B cell (primary cell): ENCODE measurements at regions not wholly inside any gene's neighbourhood (a gene's known extent, or its start where the extent isn't known, plus 50 kb on each side); places are given as distances from the start of the nearest gene placed in this dataset.

Experiments
- ATAC-seq: fragments of 200-7000 bp; cut with Tn5 transposase; one replicate; pipeline ENCODE4 v1.10.0; 2021; ENCODE audit warnings: low read depth, mild to moderate bottlenecking, moderate number of reproducible peaks, moderate library complexity
- CTCF ChIA-PET: fragments of 350-600 bp; sonication (Branson Sonifier 250); formaldehyde crosslinking; loops from one replicate; lab custom pipeline; 2021; ENCODE audit warnings: antibody characterized with exemption, inconsistent platforms; lab: Charles Lee
- POLR2A ChIA-PET: fragments of 350-600 bp; sonication (Branson Sonifier 250); formaldehyde crosslinking; loops from one replicate; lab custom pipeline; 2021; ENCODE audit warnings: antibody characterized with exemption; lab: Charles Lee
- DNase-seq: peaks from one replicate; pipeline ENCODE4 v3.0.0; 2013
- H2AFZ ChIP-seq: 2 replicates; pipeline ENCODE4 v1.6.1; 2012; ENCODE audit warnings: mild to moderate bottlenecking, low read depth, low read length; ENCODE audit not compliant: insufficient read depth, poor library complexity, severe bottlenecking
- H3K27ac ChIP-seq, 2 donors: 1 replicate in 1 of 2; 2 replicates in 1 of 2; pipeline ENCODE4 v1.5.1; 2012 to 2013; ENCODE audit warnings: low read length in 2 of 2, mild to moderate bottlenecking in 2 of 2, moderate library complexity in 1 of 2
- H3K27me3 ChIP-seq, 4 experiments: fragments of 200-600 bp in 1 of 4; sonication (generic) in 1 of 4; replicated peaks in 1 of 4; 1 replicate in 2 of 4; 2 replicates in 2 of 4; pipeline versions ENCODE4 v1.6.1 to v1.7.0; 2013 to 2016; ENCODE audit warnings: low read length in 3 of 4, mild to moderate bottlenecking in 2 of 4, mixed read lengths in 1 of 4, moderate library complexity in 1 of 4; ENCODE audit not compliant: insufficient read depth in 4 of 4, control insufficient read depth in 3 of 4; ENCODE audit errors: control extremely low read depth in 1 of 4
- H3K36me3 ChIP-seq, 2 experiments: replicated peaks in 1 of 2; 1 replicate in 1 of 2; 2 replicates in 1 of 2; pipeline versions ENCODE4 v1.6.1 to v1.7.1; 2013; ENCODE audit warnings: low read length in 1 of 2; ENCODE audit not compliant: insufficient read depth in 2 of 2, control insufficient read depth in 1 of 2; ENCODE audit errors: control extremely low read depth in 1 of 2, extremely low read depth in 1 of 2
- H3K4me1 ChIP-seq, 2 donors: fragments of 200-600 bp in 1 of 2; sonication (generic) in 1 of 2; 1 replicate in 1 of 2; 2 replicates in 1 of 2; pipeline versions ENCODE4 v1.5.1 to v1.6.1; 2013 to 2017; ENCODE audit warnings: low read length in 2 of 2; ENCODE audit not compliant: control insufficient read depth in 2 of 2, insufficient read depth in 2 of 2
- H3K4me2 ChIP-seq: replicated peaks from 2 replicates; pipeline ENCODE3; 2012; ENCODE audit warnings: mild to moderate bottlenecking, low read depth, low read length; ENCODE audit not compliant: poor library complexity, severe bottlenecking
- H3K4me3 ChIP-seq, 5 experiments: fragments of 200-600 bp in 1 of 5; sonication (generic) in 1 of 5; 1 replicate in 3 of 5; 2 replicates in 2 of 5; pipeline versions ENCODE4 v1.5.1 to v1.7.0; 2011 to 2016; ENCODE audit warnings: low read length in 4 of 5, mild to moderate bottlenecking in 4 of 5, low read depth in 2 of 5, control low read depth in 1 of 5, moderate library complexity in 1 of 5; ENCODE audit not compliant: insufficient read depth in 1 of 5; ENCODE audit errors: control extremely low read depth in 1 of 5, extremely low read depth in 1 of 5
- H3K79me2 ChIP-seq: fragments of 200-600 bp; sonication (generic); one replicate; pipeline ENCODE4 v1.6.0; 2016; ENCODE audit warnings: low read length; ENCODE audit not compliant: control insufficient read depth, insufficient read depth
- H3K9ac ChIP-seq: fragments of 200-600 bp; sonication (generic); 2 replicates; pipeline ENCODE4 v1.6.1; 2017; ENCODE audit warnings: mild to moderate bottlenecking, low read length, moderate library complexity
- H3K9me3 ChIP-seq, 3 donors: one replicate each; pipeline versions ENCODE4 v1.6.1 to v1.7.1; 2013; ENCODE audit warnings: low read length in 2 of 3; ENCODE audit not compliant: control insufficient read depth in 2 of 3, insufficient read depth in 1 of 3; ENCODE audit errors: control extremely low read depth in 1 of 3
- H4K20me1 ChIP-seq: 2 replicates; pipeline ENCODE4 v1.6.0; 2012; ENCODE audit warnings: mild to moderate bottlenecking, low read length; ENCODE audit not compliant: insufficient read depth, control insufficient read depth, poor library complexity, severe bottlenecking
- H3K27ac Mint-ChIP-seq: one replicate; pipeline ENCODE4 v1.8.0; 2021; ENCODE audit warnings: mixed read lengths
- H3K27me3 Mint-ChIP-seq: one replicate; pipeline ENCODE4 v1.8.0; 2021; ENCODE audit warnings: mixed read lengths
- H3K4me1 Mint-ChIP-seq: one replicate; pipeline ENCODE4 v1.8.0; 2021; ENCODE audit warnings: mixed read lengths
- H3K4me3 Mint-ChIP-seq: one replicate; pipeline ENCODE4 v1.8.0; 2021; ENCODE audit warnings: mixed read lengths
- H3K9me3 Mint-ChIP-seq: one replicate; pipeline ENCODE4 v1.8.0; 2022; ENCODE audit warnings: mixed read lengths; ENCODE audit not compliant: insufficient read depth
- CTCF ChIP-seq: fragments of 200-600 bp; IDR thresholded peaks from one replicate; pipeline ENCODE4 v1.8.0; 2022; ENCODE audit warnings: antibody characterized with exemption, mild to moderate bottlenecking
- EZH2 ChIP-seq: IDR thresholded peaks from 2 replicates; pipeline ENCODE4 v1.6.1; 2012; ENCODE audit warnings: borderline replicate concordance, low read depth, mild to moderate bottlenecking, moderate library complexity, low read length; ENCODE audit not compliant: insufficient read depth, poor library complexity, severe bottlenecking
- WGBS: methylation state at CpG from one replicate; pipeline ENCODE4 v1.1.5; 2013; ENCODE audit warnings: missing lambda C conversion rate; ENCODE audit not compliant: insufficient coverage; 5-methylcytosine and 5-hydroxymethylcytosine counted together
- intact Hi-C: fragments of 100-400 bp; cut with micrococcal nuclease; formaldehyde crosslinking; loops from one replicate; pipeline ENCODE4 v1.10.0; 2022

- Histone ChIP-seq H3K27ac (no peak overlapping the region), H3K4me1 (peaks cover 0 to 6% of the 10 kb centered on the region in 2 donors), H3K4me3 (no peak overlapping the region), H4K20me1 (no peaks in the 10 kb centered on the region), H3K4me2 (peak overlapping the region; percentile 17), H3K36me3 (no peaks in the 10 kb centered on the region), H3K27me3 (peaks cover 0 to 14% (median 6%) of the 10 kb centered on the region in 4 experiments), H2AFZ (no peak overlapping the region), H3K9ac (no peak overlapping the region), H3K79me2 (no peaks in the 10 kb centered on the region), H3K9me3 (no peaks in the 10 kb centered on the region)
- no peak for ATAC-seq
- Mint-ChIP-seq H3K9me3 (no peaks in the 10 kb centered on the region), H3K27me3 (peaks cover 56% of the 10 kb centered on the region), H3K4me1 (peaks cover 5% of the 10 kb centered on the region), H3K4me3 (no peak overlapping the region), H3K27ac (no peak overlapping the region)
- intact Hi-C loops = no loop called here
- ChIA-PET POLR2A (no interaction called here), CTCF (no interaction called here)
- DNase-seq = no peak
- no peak for TF ChIP-seq CTCF
- TF ChIP-seq EZH2 = no peak
- WGBS = 67% methylated on average over 3 of the region's 19 CpGs
These were observed 149.4 kb upstream of the MKI67 start for GRCh38 chr10:128275388-128276177.

GRCh38 chr10:128277267-128277840, 151.1 kb upstream of the MKI67 start:
- H3K9me3 Mint-ChIP-seq = no peaks in the 10 kb centered on the region
- Histone ChIP-seq H3K27me3 (peaks cover 0 to 14% (median 3%) of the 10 kb centered on the region in 4 experiments), H2AFZ (no peak overlapping the region), H3K4me3 (no peak overlapping the region), H3K9me3 (no peaks in the 10 kb centered on the region), H4K20me1 (no peaks in the 10 kb centered on the region), H3K27ac (no peak overlapping the region), H3K36me3 (no peaks in the 10 kb centered on the region), H3K4me1 (peaks cover 0 to 6% of the 10 kb centered on the region in 2 donors), H3K9ac (no peak overlapping the region), H3K4me2 (no peak overlapping the region), H3K79me2 (no peaks in the 10 kb centered on the region)
- 17% methylated on average over 1 of the region's 8 CpGs for WGBS
- ChIA-PET POLR2A (no interaction called here), CTCF (no interaction called here)
- intact Hi-C loops = no loop called here
- no peak for DNase-seq
- no peak overlapping the region for H3K27ac Mint-ChIP-seq
- no peak for ATAC-seq
- TF ChIP-seq EZH2 = no peak
- TF ChIP-seq CTCF = no peak
- H3K27me3 Mint-ChIP-seq = peaks cover 42% of the 10 kb centered on the region
- H3K4me3 Mint-ChIP-seq = no peak overlapping the region
- H3K4me1 Mint-ChIP-seq = peaks cover 5% of the 10 kb centered on the region
